Sigmoid colon (tissue), 6 donors: ENCODE measurements at regions not wholly inside any gene's neighbourhood (a gene's known extent, or its start where the extent isn't known, plus 50 kb on each side); places are given as distances from the start of the nearest gene placed in this dataset.

Experiments
- DNase-seq: peaks from one replicate; pipeline ENCODE4 v3.0.0-alpha.2; 2019
- H3K27ac ChIP-seq, 4 donors: fragments of 200-600 bp; sonication (generic); one replicate each; pipeline ENCODE4 v1.5.1; 2016 to 2019; ENCODE audit warnings: mild to moderate bottlenecking in 1 of 4
- H3K27me3 ChIP-seq, 3 donors: fragments of 200-600 bp; sonication (generic); one replicate each; pipeline ENCODE4 v1.5.1; 2019; ENCODE audit warnings: mild to moderate bottlenecking in 1 of 3
- H3K36me3 ChIP-seq, 4 donors: fragments of 200-600 bp; sonication (generic); one replicate each; pipeline ENCODE4 v1.5.1; 2016 to 2019
- H3K4me1 ChIP-seq, 4 donors: fragments of 200-600 bp; sonication (generic); one replicate each; pipeline ENCODE4 v1.5.1; 2017 to 2019
- H3K4me3 ChIP-seq, 4 donors: fragments of 200-600 bp; sonication (generic); one replicate each; pipeline ENCODE4 v1.5.1; 2017 to 2019; ENCODE audit warnings: mild to moderate bottlenecking in 2 of 4, moderate library complexity in 1 of 4
- H3K9me3 ChIP-seq, 4 donors: fragments of 200-600 bp in 3 of 4; sonication (generic) in 3 of 4; one replicate each; pipeline versions ENCODE4 v1.5.1 to v1.6.1; 2013 to 2019
- CTCF ChIP-seq, 4 experiments: fragments of 450-650 bp in 3 of 4; fragments of 200-600 bp in 1 of 4; IDR thresholded peaks; one replicate each; pipeline ENCODE4 v1.5.1; 2016 to 2019; ENCODE audit warnings: antibody characterized with exemption in 4 of 4, mild to moderate bottlenecking in 3 of 4, moderate library complexity in 2 of 4
- EP300 ChIP-seq, 4 donors: sonication (generic); formaldehyde crosslinking; IDR thresholded peaks; one replicate each; pipeline ENCODE4 v1.6.1; 2017; ENCODE audit warnings: antibody characterized with exemption in 4 of 4
- POLR2A ChIP-seq, 2 donors: fragments of 450-650 bp; IDR thresholded peaks; one replicate each; pipeline ENCODE4 v1.6.1; 2016; ENCODE audit warnings: antibody characterized with exemption in 2 of 2, mild to moderate bottlenecking in 2 of 2, moderate library complexity in 2 of 2
- POLR2AphosphoS5 ChIP-seq, 4 donors: sonication (generic); formaldehyde crosslinking; IDR thresholded peaks; one replicate each; pipeline ENCODE4 v1.6.1; 2017; ENCODE audit warnings: antibody characterized with exemption in 4 of 4
- WGBS, 2 donors: extraction: QIAGEN DNeasy Blood & Tissue Kit; methylation state at CpG; one replicate each; pipeline ENCODE4 v1.1.7; 2013; 5-methylcytosine and 5-hydroxymethylcytosine counted together
- intact Hi-C: fragments of 100-400 bp; cut with DNase I; formaldehyde crosslinking; loops from one replicate; pipeline ENCODE4 v1.15.1; 2023
- donor health status: healthy with polysubstance abuse.
- donor health status: healthy.

- DNase-seq, result no peak
- H3K27ac ChIP-seq, result peak overlapping the region in 3 of 4 donors; percentile 69 to 82 (median 80)
- H3K27me3 ChIP-seq, result no peaks in the 10 kb centered on the region
- H3K36me3 ChIP-seq, result no peaks in the 10 kb centered on the region
- intact Hi-C loops, result loop anchor here (10.0 kb wide), 2 partner anchors 307 to 517 kb away; no protein-coding TSS in a partner anchor
- WGBS, 2 donors, result 71 to 76% methylated on average over 3 of the region's 3 CpGs
- H3K9me3 ChIP-seq, result no peaks in the 10 kb centered on the region
- H3K4me1 ChIP-seq, result peaks cover 0 to 46% (median 32%) of the 10 kb centered on the region in 4 donors
- no peak for TF ChIP-seq EP300 (IDR thresholded peaks at IDR 0.05)
- no peak for TF ChIP-seq CTCF (IDR thresholded peaks at IDR 0.05)
- no peak for TF ChIP-seq POLR2AphosphoS5 (IDR thresholded peaks at IDR 0.05)
- TF ChIP-seq POLR2A (IDR thresholded peaks at IDR 0.05), result no peak
- no peak overlapping the region for H3K4me3 ChIP-seq
Measured at GRCh38 chr18:44497311-44497710, 183.4 kb upstream of the SETBP1 start.

GRCh38 chr18:44497757-44498490 is 182.8 kb upstream of the SETBP1 start:
- Histone ChIP-seq H3K27me3 (no peaks in the 10 kb centered on the region), H3K4me1 (peaks cover 0 to 50% (median 32%) of the 10 kb centered on the region in 4 donors), H3K4me3 (no peak overlapping the region), H3K27ac (peak overlapping the region; percentile 0 to 82 (median 74)), H3K36me3 (no peaks in the 10 kb centered on the region), H3K9me3 (no peaks in the 10 kb centered on the region)
- WGBS, 2 donors, result 89 to 92% methylated on average over 3 of the region's 3 CpGs
- TF ChIP-seq POLR2A (IDR thresholded peaks at IDR 0.05) (no peak), POLR2AphosphoS5 (IDR thresholded peaks at IDR 0.05) (peak; percentile 98 to 100 (median 100)), CTCF (IDR thresholded peaks at IDR 0.05) (no peak), EP300 (IDR thresholded peaks at IDR 0.05) (peak; percentile 68 to 95 (median 83))
- peak; percentile 83 for DNase-seq
- intact Hi-C loops, result loop anchor here (2.0 to 10.0 kb wide), 3 partner anchors 89 to 517 kb away; no protein-coding TSS in a partner anchor

GRCh38 chr18:44500808-44501610 is 179.7 kb upstream of the SETBP1 start:
- Histone ChIP-seq H3K27ac (no peak overlapping the region), H3K9me3 (no peaks in the 10 kb centered on the region), H3K4me3 (no peak overlapping the region), H3K4me1 (peaks cover 0 to 69% (median 46%) of the 10 kb centered on the region in 4 donors), H3K36me3 (no peaks in the 10 kb centered on the region), H3K27me3 (no peaks in the 10 kb centered on the region)
- no peak for DNase-seq
- intact Hi-C loops, result no loop called here
- TF ChIP-seq POLR2A (IDR thresholded peaks at IDR 0.05), result no peak
- TF ChIP-seq POLR2AphosphoS5 (IDR thresholded peaks at IDR 0.05), result no peak
- no peak for TF ChIP-seq CTCF (IDR thresholded peaks at IDR 0.05)
- TF ChIP-seq EP300 (IDR thresholded peaks at IDR 0.05), result no peak
- 61 to 82% methylated on average over 2 of the region's 2 CpGs for WGBS, 2 donors

- Histone ChIP-seq H3K27ac (no peak overlapping the region), H3K9me3 (no peaks in the 10 kb centered on the region), H3K36me3 (no peaks in the 10 kb centered on the region), H3K4me3 (no peak overlapping the region), H3K4me1 (peaks cover 0 to 64% (median 40%) of the 10 kb centered on the region in 4 donors), H3K27me3 (no peaks in the 10 kb centered on the region)
- WGBS, 2 donors, result 59 to 72% methylated on average over 1 of the region's 1 CpG
- intact Hi-C loops, result no loop called here
- TF ChIP-seq EP300 (IDR thresholded peaks at IDR 0.05), result no peak
- no peak for TF ChIP-seq POLR2AphosphoS5 (IDR thresholded peaks at IDR 0.05)
- no peak for TF ChIP-seq CTCF (IDR thresholded peaks at IDR 0.05)
- TF ChIP-seq POLR2A (IDR thresholded peaks at IDR 0.05), result no peak
- DNase-seq, result no peak
Measured at GRCh38 chr18:44502221-44502620, 178.5 kb upstream of the SETBP1 start.
